HG02678 (cell line): ENCODE measurements at regions not wholly inside any gene's neighbourhood (a gene's known extent, or its start where the extent isn't known, plus 50 kb on each side); places are given as distances from the start of the nearest gene placed in this dataset.
"Not testable (repeated sequence)": the region's sequence is repeated elsewhere in the genome, so short reads cannot be mapped to it uniquely, and the experiment has no call there.

Source experiments
- ATAC-seq: cut with Tn5 transposase; IDR thresholded peaks from one replicate; pipeline ENCODE4 v1.9.1; 2021; ENCODE audit warnings: mild to moderate bottlenecking, moderate library complexity; ENCODE audit not compliant: unreplicated experiment

GRCh38 chr5:174459071-174459702 lies 265.2 kb upstream of the MSX2 start:
- no peak for ATAC-seq

- ATAC-seq: no peak
Measured at GRCh38 chr5:174459832-174460448, 264.4 kb upstream of the MSX2 start.

GRCh38 chr5:174462129-174462528 lies 262.3 kb upstream of the MSX2 start:
- ATAC-seq: no peak

- ATAC-seq: no peak
Measured at GRCh38 chr5:174464504-174465165, 259.7 kb upstream of the MSX2 start.

- ATAC-seq: not testable (repeated sequence)
Measured at GRCh38 chr5:174471528-174471927, 252.9 kb upstream of the MSX2 start.

GRCh38 chr5:174472956-174473355 lies 251.4 kb upstream of the MSX2 start:
- ATAC-seq: no peak

GRCh38 chr5:174476001-174476400 lies 248.4 kb upstream of the MSX2 start:
- not testable (repeated sequence) for ATAC-seq

- ATAC-seq: no peak
Measured at GRCh38 chr5:174479325-174479724, 245.1 kb upstream of the MSX2 start.

GRCh38 chr5:174481737-174482136 lies 242.6 kb upstream of the MSX2 start:
- ATAC-seq: no peak

GRCh38 chr5:174482607-174483024 lies 241.8 kb upstream of the MSX2 start:
- ATAC-seq: no peak

- ATAC-seq: no peak
Measured at GRCh38 chr5:174483411-174483810, 241.0 kb upstream of the MSX2 start.

- ATAC-seq: no peak
Measured at GRCh38 chr5:174489215-174489614, 235.2 kb upstream of the MSX2 start.

GRCh38 chr5:174489920-174490597 lies 234.3 kb upstream of the MSX2 start:
- no peak for ATAC-seq

GRCh38 chr5:174490728-174491127 lies 233.7 kb upstream of the MSX2 start:
- ATAC-seq: no peak

GRCh38 chr5:174491265-174491664 lies 233.1 kb upstream of the MSX2 start:
- no peak for ATAC-seq

GRCh38 chr5:174491761-174492350 lies 232.5 kb upstream of the MSX2 start:
- no peak for ATAC-seq

- no peak for ATAC-seq
Measured at GRCh38 chr5:174493530-174493929, 230.9 kb upstream of the MSX2 start.

GRCh38 chr5:174497939-174498338 lies 226.4 kb upstream of the MSX2 start:
- not testable (repeated sequence) for ATAC-seq

GRCh38 chr5:174498575-174498974 lies 225.8 kb upstream of the MSX2 start:
- not testable (repeated sequence) for ATAC-seq

- ATAC-seq: no peak
Measured at GRCh38 chr5:174500636-174501035, 223.7 kb upstream of the MSX2 start.

- no peak for ATAC-seq
Measured at GRCh38 chr5:174501461-174502069, 222.8 kb upstream of the MSX2 start.
